HG02798 (cell line): ENCODE measurements at regions not wholly inside any gene's neighbourhood (a gene's known extent, or its start where the extent isn't known, plus 50 kb on each side); places are given as distances from the start of the nearest gene placed in this dataset.
A peak's percentile ranks its signal among the peaks of the same experiment; 100 is the strongest.

ENCODE experiments used
- ATAC-seq: cut with Tn5 transposase; IDR thresholded peaks from one replicate; pipeline ENCODE4 v1.9.1; 2021; ENCODE audit warnings: mild to moderate bottlenecking; ENCODE audit not compliant: unreplicated experiment, poor library complexity

GRCh38 chr12:124491310-124491709, 76.1 kb downstream of the NCOR2 start:
- no peak for ATAC-seq

GRCh38 chr12:124490584-124491305, 76.7 kb downstream of the NCOR2 start:
- no peak for ATAC-seq

DNA sequence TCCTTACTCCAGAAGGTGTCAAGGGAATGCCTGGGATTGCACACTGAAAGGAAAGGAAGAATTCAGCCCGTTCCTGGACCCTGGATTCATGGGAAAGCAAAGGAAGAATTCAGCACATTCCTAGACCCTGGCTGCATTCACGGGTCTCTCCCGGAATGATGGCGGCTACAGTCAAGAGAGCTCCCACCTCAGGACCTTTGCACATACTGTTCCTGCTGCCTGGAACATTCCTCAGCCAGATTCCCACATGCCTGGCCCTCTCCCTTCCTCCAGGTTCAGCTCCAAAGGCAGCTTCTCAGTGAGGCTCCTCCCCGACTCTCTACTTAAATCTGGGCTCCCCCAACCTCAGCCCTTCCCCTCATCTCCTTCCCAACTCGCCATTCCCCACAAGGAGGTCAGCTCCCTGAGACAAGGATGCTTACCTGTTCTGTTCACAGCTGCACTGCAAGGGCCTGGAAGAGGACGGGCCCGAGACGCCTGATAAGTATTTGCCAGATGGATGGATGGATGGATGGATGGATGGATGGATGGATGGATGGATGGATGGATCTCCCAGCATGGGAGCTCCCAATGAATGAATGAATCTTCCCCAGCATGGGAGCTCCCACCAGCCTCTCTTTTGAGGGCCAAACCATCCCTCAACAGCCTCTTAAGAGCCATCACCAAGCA, 77.4 kb downstream of the NCOR2 start:
- ATAC-seq: no peak

DNA sequence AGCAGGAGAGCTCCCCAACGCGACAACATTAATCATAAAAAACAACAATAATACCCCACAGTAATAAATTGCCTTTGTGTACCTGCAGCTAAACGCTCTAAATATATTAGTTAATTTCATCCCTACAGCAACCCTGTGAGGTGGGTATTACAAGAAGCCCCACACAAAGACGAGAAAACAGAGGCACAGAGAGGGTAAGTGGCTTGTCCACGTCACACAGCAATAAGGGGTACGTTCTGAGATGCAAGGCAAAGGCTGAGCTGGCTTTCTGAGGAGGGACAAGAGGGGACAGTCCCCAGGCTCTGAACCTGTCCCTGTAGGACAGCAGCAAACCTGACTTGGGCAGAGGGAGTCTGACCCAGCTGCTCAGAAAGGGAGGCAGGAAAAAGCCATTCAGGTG, 78.2 kb downstream of the NCOR2 start:
- ATAC-seq: no peak

- no peak for ATAC-seq
Observed at GRCh38 chr12:124488520-124488919, 78.9 kb downstream of the NCOR2 start.

DNA sequence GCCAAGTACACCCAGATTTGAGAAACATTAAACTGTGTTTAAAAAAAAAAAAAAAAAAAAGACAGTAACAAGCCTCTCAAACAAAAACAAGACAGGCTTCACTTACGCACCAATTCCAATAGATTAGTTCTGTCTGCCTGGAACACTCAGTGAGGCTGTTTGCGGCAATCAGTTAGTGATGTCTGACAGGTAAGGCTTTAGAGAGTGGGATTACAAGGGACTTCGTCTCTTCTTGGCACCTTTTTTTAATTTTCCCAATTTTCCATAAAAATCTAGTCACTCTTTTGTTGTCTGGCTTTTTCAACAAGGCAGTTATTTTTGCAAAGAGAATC, 79.6 kb downstream of the NCOR2 start:
- no peak for ATAC-seq

GRCh38 chr12:124487066-124487833, 80.2 kb downstream of the NCOR2 start:
- no peak for ATAC-seq

GRCh38 chr12:124486346-124486963, 81.0 kb downstream of the NCOR2 start:
- no peak for ATAC-seq

GRCh38 chr12:124485371-124485770, 82.0 kb downstream of the NCOR2 start:
- no peak for ATAC-seq

DNA sequence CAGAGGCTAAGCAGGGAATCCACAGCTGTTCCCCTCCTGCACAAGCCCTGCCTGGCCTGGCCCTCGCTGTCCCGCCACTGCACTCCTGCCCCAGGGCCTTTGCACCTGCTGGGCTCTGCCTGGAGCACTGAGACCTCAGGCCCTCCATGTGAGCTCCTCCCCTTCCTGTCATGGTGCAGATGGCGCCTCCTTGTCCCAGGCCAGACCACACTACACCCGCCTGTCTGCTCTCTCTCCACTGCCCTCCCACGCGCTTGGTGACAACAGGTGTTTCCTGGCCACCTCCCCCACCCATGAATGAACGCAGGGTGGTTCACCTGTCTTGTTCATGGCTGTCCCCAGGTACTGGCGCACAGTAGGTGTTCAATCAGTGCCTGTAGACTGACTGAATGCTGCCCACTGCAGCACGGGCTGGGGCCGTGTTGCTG, 82.9 kb downstream of the NCOR2 start:
- no peak for ATAC-seq

GRCh38 chr12:124484067-124484466, 83.3 kb downstream of the NCOR2 start:
- no peak for ATAC-seq

- no peak for ATAC-seq
Observed at GRCh38 chr12:124482901-124483799, 84.3 kb downstream of the NCOR2 start.

GRCh38 chr12:124482567-124482893, 84.9 kb downstream of the NCOR2 start:
- ATAC-seq: peak; percentile 8

GRCh38 chr12:124481772-124482566, 85.4 kb downstream of the NCOR2 start:
- ATAC-seq: peak; percentile 40

GRCh38 chr12:124481257-124481750, 86.1 kb downstream of the NCOR2 start:
- no peak for ATAC-seq

GRCh38 chr12:124480469-124481256, 86.7 kb downstream of the NCOR2 start:
- peak; percentile 72 for ATAC-seq

DNA sequence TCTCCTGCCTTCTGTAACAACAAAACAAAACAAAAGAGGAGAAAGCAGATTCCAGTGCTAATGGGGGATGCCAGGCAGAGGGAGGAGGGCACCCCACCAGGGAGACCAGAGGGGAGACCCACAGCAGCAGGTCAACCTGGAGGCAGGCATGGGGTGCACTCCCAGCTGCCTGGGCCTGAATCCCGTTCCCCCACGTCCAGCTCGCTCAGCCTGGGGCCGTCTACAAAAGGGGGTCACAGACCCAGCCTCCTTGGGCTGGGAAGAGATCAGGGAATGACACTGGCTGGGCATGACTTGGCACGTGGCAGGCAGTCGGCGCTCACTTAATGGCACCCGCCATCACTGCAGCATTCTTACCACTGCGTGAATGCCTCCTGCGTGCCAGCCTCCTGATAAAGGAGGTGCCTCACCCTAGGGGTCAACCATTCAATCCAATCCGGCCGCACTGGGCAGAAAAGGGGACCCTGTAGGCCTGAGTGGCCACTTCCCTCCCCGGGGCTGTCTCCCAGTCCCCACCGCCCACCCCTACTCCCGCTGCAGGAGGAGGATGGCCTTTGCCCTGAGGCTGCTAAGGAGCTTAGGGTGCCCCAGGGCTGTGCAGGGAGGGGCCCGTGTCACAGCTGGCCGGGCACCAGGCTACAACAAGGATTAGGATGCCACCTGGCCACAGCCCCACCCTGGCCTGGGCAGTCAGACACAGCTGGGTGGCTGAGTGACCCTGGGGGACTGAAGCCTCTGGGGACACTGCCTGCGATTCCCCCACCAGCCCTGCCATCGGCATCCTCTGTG, 87.5 kb downstream of the NCOR2 start:
- peak; percentile 32 for ATAC-seq
